Heart left ventricle (tissue), 16 donors: ENCODE measurements at regions not wholly inside any gene's neighbourhood (a gene's known extent, or its start where the extent isn't known, plus 50 kb on each side); places are given as distances from the start of the nearest gene placed in this dataset.
"Not testable (repeated sequence)": the region's sequence is repeated elsewhere in the genome, so short reads cannot be mapped to it uniquely, and the experiment has no call there.

Source experiments
- ATAC-seq, 4 donors: fragments of 200-7000 bp; cut with Tn5 transposase; one replicate each; pipeline ENCODE4 v1.9.1; 2020 to 2022; ENCODE audit warnings: moderate library complexity in 4 of 4, mild to moderate bottlenecking in 3 of 4, moderate number of reproducible peaks in 1 of 4
- DNase-seq, 5 donors: peaks; one replicate each; pipeline ENCODE4 v3.0.0-alpha.2; 2020
- H3K27ac ChIP-seq, 12 donors: fragments of 200-600 bp; sonication (generic) in 4 of 12; one replicate each; pipeline versions ENCODE4 v1.5.0 to v1.8.0; 2016 to 2022; ENCODE audit warnings: mild to moderate bottlenecking in 2 of 12
- H3K27me3 ChIP-seq, 9 donors: fragments of 200-600 bp; sonication (generic) in 2 of 9; one replicate each; pipeline versions ENCODE4 v1.5.1 to v1.8.0; 2016 to 2022; ENCODE audit warnings: mild to moderate bottlenecking in 3 of 9
- H3K36me3 ChIP-seq, 9 donors: fragments of 200-600 bp; sonication (generic) in 2 of 9; one replicate each; pipeline versions ENCODE4 v1.5.0 to v1.8.0; 2018 to 2022; ENCODE audit warnings: mild to moderate bottlenecking in 2 of 9
- H3K4me1 ChIP-seq, 12 donors: fragments of 200-600 bp; sonication (generic) in 4 of 12; one replicate each; pipeline versions ENCODE4 v1.5.0 to v1.8.0; 2016 to 2022; ENCODE audit warnings: mild to moderate bottlenecking in 3 of 12
- H3K4me3 ChIP-seq, 12 donors: fragments of 200-600 bp; sonication (generic) in 4 of 12; one replicate each; pipeline versions ENCODE4 v1.5.0 to v1.8.0; 2017 to 2022; ENCODE audit warnings: mild to moderate bottlenecking in 9 of 12, moderate library complexity in 4 of 12
- H3K9me3 ChIP-seq, 12 donors: fragments of 200-600 bp; sonication (generic) in 4 of 12; one replicate each; pipeline versions ENCODE4 v1.5.0 to v1.8.0; 2016 to 2022; ENCODE audit warnings: mild to moderate bottlenecking in 1 of 12
- POLR2A ChIP-seq, 2 donors: fragments of 450-650 bp; IDR thresholded peaks; one replicate each; pipeline ENCODE4 v1.6.1; 2017; ENCODE audit warnings: antibody characterized with exemption in 2 of 2, mild to moderate bottlenecking in 2 of 2, moderate library complexity in 2 of 2
- WGBS, 4 donors: extraction: QIAGEN DNeasy Blood & Tissue Kit in 2 of 4; methylation state at CpG; one replicate each; pipeline versions ENCODE4 v1.1.5 to v1.1.7; 2013 to 2018; 5-methylcytosine and 5-hydroxymethylcytosine counted together
- intact Hi-C, 10 donors: fragments of 100-400 bp; cut with DNase I; formaldehyde crosslinking; loops; one replicate each; pipeline versions ENCODE4 v1.11.1 to v1.14.2; 2022
- TF ChIP-seq, protein P1 (sequence below), 12 donors: fragments of 200-600 bp; sonication (generic) in 4 of 12; IDR thresholded peaks; one replicate each; pipeline versions ENCODE4 v1.5.0 to v1.8.0; 2018 to 2022; ENCODE audit warnings: antibody characterized with exemption in 12 of 12, mild to moderate bottlenecking in 5 of 12
- donor health status: ischemic (EF 13 %, LVEDD 7.1; RV severe dilation, severe dysfunction).
- donor health status: healthy with polysubstance abuse.
- donor health status: DM: no; HTN: yes; CAD: no.
- donor health status: DM: no; HTN: no; CAD: no.
- donor health status: ischemic (EF 25% LVEDD 6.9; RV normal size, moderate dysfunction).
- donor health status: ischemic (EF 25% LVEDD 5.7; RV mildly dilated, moderate dysfunction).
- donor health status: healthy.
- donor health status: DM: yes; HTN: yes; CAD: no.
- donor health status: ischemic (EF 35%, LVEDD 5.7; RV mildly dilated, moderate dysfunction).
- donor health status: nonischemic (EF 11% LVEDD 7.7; RV severe dilation, severe dysfunction).
- donor health status: DM: yes; HTN: yes; CAD: no.
- donor health status: PGD.
- donor health status: ischemic (EF 29% LVEDD 5.4; RV normal size, mild dysfunction).
- donor health status: nonischemic (EF 23%, LVEDD 6.1; RV moderate dilation, normal function).

DNA sequence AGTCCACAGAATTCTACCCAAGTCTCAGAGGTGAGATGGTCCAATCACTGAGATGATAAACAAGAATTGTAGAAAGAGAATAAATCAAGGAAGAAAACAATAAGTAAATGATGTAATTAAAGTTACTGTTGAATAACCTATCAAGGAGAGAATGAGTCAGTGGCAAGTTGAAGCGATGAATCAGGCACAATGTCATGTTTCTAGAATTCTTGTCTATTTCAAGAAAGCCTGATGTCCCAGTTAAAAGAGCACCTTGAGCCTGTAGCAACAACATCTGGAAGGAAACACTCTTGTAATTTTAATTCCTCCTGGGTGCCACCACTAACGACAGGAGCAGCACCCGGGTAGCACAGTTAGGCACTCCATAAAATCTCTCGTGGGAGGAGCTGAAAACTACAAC is 67.9 kb upstream of the SLC35C1 start:
- intact Hi-C loops: no loop called here
- ATAC-seq (no peak), DNase-seq (no peak)
- H3K27ac ChIP-seq: no peak overlapping the region
- TF ChIP-seq, protein P1, sequence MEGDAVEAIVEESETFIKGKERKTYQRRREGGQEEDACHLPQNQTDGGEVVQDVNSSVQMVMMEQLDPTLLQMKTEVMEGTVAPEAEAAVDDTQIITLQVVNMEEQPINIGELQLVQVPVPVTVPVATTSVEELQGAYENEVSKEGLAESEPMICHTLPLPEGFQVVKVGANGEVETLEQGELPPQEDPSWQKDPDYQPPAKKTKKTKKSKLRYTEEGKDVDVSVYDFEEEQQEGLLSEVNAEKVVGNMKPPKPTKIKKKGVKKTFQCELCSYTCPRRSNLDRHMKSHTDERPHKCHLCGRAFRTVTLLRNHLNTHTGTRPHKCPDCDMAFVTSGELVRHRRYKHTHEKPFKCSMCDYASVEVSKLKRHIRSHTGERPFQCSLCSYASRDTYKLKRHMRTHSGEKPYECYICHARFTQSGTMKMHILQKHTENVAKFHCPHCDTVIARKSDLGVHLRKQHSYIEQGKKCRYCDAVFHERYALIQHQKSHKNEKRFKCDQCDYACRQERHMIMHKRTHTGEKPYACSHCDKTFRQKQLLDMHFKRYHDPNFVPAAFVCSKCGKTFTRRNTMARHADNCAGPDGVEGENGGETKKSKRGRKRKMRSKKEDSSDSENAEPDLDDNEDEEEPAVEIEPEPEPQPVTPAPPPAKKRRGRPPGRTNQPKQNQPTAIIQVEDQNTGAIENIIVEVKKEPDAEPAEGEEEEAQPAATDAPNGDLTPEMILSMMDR (IDR thresholded peaks at IDR 0.05): no peak
- no peak for TF ChIP-seq POLR2A (IDR thresholded peaks at IDR 0.05)
- H3K27me3 ChIP-seq: no peaks in the 10 kb centered on the region
- no peak overlapping the region for H3K4me3 ChIP-seq
- H3K4me1 ChIP-seq: peaks cover 0 to 13% (median 0%) of the 10 kb centered on the region in 12 donors
- no peaks in the 10 kb centered on the region for H3K36me3 ChIP-seq
- no peaks in the 10 kb centered on the region for H3K9me3 ChIP-seq
- WGBS, 4 donors: 89 to 92% (median 91%) methylated on average over 4 of the region's 4 CpGs

- Histone ChIP-seq H3K27me3 (no peaks in the 10 kb centered on the region), H3K9me3 (no peaks in the 10 kb centered on the region), H3K36me3 (no peaks in the 10 kb centered on the region), H3K27ac (no peak overlapping the region), H3K4me1 (peaks cover 0 to 11% (median 0%) of the 10 kb centered on the region in 12 donors), H3K4me3 (no peak overlapping the region)
- DNase-seq (no peak), ATAC-seq (peak in 2 of 4 donors; percentile 75 to 82)
- WGBS, 4 donors: 75 to 94% (median 89%) methylated on average over 2 of the region's 2 CpGs
- TF ChIP-seq, protein P1 (IDR thresholded peaks at IDR 0.05): no peak
- no peak for TF ChIP-seq POLR2A (IDR thresholded peaks at IDR 0.05)
- intact Hi-C loops: no loop called here
Measured at GRCh38 chr11:45736424-45736823, 68.5 kb upstream of the SLC35C1 start.

- H3K36me3 ChIP-seq: no peaks in the 10 kb centered on the region
- no peak overlapping the region for H3K27ac ChIP-seq
- no peaks in the 10 kb centered on the region for H3K4me1 ChIP-seq
- intact Hi-C loops: no loop called here
- no peaks in the 10 kb centered on the region for H3K27me3 ChIP-seq
- no peak for ATAC-seq
- TF ChIP-seq, protein P1 (IDR thresholded peaks at IDR 0.05): no peak
- no peak for TF ChIP-seq POLR2A (IDR thresholded peaks at IDR 0.05)
- H3K9me3 ChIP-seq: no peaks in the 10 kb centered on the region
- no peak for DNase-seq
- 42 to 60% (median 51%) methylated on average over 1 of the region's 1 CpG for WGBS, 4 donors
- no peak overlapping the region for H3K4me3 ChIP-seq
Measured at GRCh38 chr11:45733176-45733575, 67.8 kb upstream of the CHST1 start.

DNA sequence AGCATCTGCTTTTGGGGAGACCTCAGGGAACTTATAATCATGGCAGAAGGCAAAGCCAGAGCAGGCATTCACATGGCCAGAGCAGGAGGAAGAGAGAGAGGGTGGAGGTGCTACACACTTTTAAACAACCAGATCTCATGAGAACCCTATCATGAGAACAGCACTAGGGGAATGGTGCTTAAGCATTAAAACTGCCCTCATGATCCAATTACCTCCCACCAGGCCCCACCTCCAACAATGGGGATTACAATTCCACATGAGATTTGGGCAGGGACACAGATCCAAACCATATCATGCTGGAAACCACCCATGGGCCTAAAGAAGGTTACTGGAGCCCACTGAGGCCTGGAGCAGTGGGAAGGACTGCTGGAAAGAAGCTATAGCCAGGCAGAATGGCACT is 66.9 kb upstream of the CHST1 start:
- ATAC-seq (no peak), DNase-seq (no peak)
- Histone ChIP-seq H3K4me3 (no peak overlapping the region), H3K36me3 (no peaks in the 10 kb centered on the region), H3K27ac (no peak overlapping the region), H3K9me3 (no peaks in the 10 kb centered on the region), H3K27me3 (no peaks in the 10 kb centered on the region), H3K4me1 (no peaks in the 10 kb centered on the region)
- TF ChIP-seq, protein P1 (IDR thresholded peaks at IDR 0.05): no peak
- no peak for TF ChIP-seq POLR2A (IDR thresholded peaks at IDR 0.05)
- intact Hi-C loops: no loop called here

GRCh38 chr11:45731171-45731570 is 65.7 kb upstream of the CHST1 start:
- whole genome bisulfite sequencing, 4 donors: 89 to 97% (median 91%) methylated on average over 4 of the region's 4 CpGs
- H3K4me3 ChIP-seq, DNase-seq, H3K36me3 ChIP-seq, intact Hi-C loops, H3K27me3 ChIP-seq, H3K27ac ChIP-seq, H3K9me3 ChIP-seq, H3K4me1 ChIP-seq, ATAC-seq: not testable (repeated sequence)
